ENCODE measurements at regions not wholly inside any gene's neighbourhood (a gene's known extent, or its start where the extent isn't known, plus 50 kb on each side); places are given as distances from the start of the nearest gene placed in this dataset.

DNA sequence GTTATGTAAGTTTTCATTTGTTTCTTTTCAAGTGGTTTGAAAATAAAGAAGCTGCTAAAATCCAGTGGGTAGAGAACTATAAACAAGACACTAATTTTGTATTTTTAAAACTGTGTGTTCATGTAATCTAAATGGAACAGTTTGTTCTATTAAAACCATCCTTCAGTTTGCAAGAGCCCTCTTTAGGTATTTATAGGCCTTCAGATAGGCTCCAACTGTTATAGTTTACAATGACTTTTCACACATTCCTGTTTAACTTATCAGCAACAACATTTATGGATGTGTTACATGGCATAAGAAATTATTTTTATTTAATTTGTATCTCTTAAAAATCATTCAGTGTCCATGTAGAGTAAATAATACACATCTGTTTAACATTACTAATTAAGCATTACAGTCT, 126.7 kb upstream of the SLCO6A1 start:
- H3K79me2 ChIP-seq (ENCODE audit: insufficient read depth) = no peaks in the 10 kb centered on the region
- no peaks in the 10 kb centered on the region for H4K20me1 ChIP-seq (ENCODE audit: insufficient read depth)
- TF ChIP-seq EZH2phosphoT487 (IDR thresholded peaks at IDR 0.05; ENCODE audit: insufficient read depth, low read depth) (no peak), EZH2 (IDR thresholded peaks at IDR 0.05; ENCODE audit: insufficient read depth, poor library complexity, severe bottlenecking) (no peak)
- H3K27me3 ChIP-seq (replicated peaks; ENCODE audit: insufficient read depth) = no peaks in the 10 kb centered on the region
- H3K9me3 ChIP-seq (ENCODE audit: low read depth) = no peaks in the 10 kb centered on the region
- H3K4me3 ChIP-seq = no peak overlapping the region
- H2AFZ ChIP-seq = no peak overlapping the region
- H3F3A ChIP-seq (ENCODE audit: insufficient read depth) = peaks cover 19% of the 10 kb centered on the region
- DNase-seq = no peak
- no peaks in the 10 kb centered on the region for H3K36me3 ChIP-seq (ENCODE audit: low read depth)
- in situ Hi-C loops (cut with MboI) = no loop called here
- no peak overlapping the region for H3K4me2 ChIP-seq (ENCODE audit: unreplicated experiment)
- H3K9me2 ChIP-seq (ENCODE audit: insufficient read depth) = no peaks in the 10 kb centered on the region
- H3K27ac ChIP-seq = no peak overlapping the region
- peaks cover 25% of the 10 kb centered on the region for H3K4me1 ChIP-seq (ENCODE audit: insufficient read depth)
- no peak overlapping the region for H3K9ac ChIP-seq

DNA sequence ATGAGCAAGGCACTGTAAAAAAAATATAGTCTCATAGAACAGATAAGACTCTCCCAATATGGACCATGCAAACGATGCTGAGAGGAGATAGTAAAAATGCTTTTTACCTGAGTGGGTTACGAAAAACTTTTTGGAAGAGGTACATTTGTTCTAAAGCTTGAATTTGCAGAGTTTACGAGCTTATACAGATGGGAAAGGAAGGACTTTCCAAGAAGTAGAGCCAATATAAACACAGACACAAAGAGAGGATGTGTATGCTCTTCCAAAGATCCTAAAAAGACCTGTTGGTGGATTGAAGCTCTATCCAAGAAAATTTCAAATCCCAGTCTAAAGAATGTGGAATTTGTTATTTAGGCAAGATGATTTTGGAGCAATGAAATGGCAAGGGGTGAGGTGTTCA, 127.1 kb upstream of the SLCO6A1 start:
- no peak for DNase-seq
- H3K4me3 ChIP-seq = no peak overlapping the region
- H3K9ac ChIP-seq = no peak overlapping the region
- TF ChIP-seq EZH2phosphoT487 (IDR thresholded peaks at IDR 0.05; ENCODE audit: insufficient read depth, low read depth) (no peak), EZH2 (IDR thresholded peaks at IDR 0.05; ENCODE audit: insufficient read depth, poor library complexity, severe bottlenecking) (no peak)
- in situ Hi-C loops (cut with MboI) = no loop called here
- no peaks in the 10 kb centered on the region for H3K27me3 ChIP-seq (replicated peaks; ENCODE audit: insufficient read depth)
- WGBS, 2 experiments (ENCODE audit: low coverage in 1 of 2, low lambda C conversion rate in 2 of 2, missing lambda C conversion rate in 2 of 2) = 76 to 78% methylated on average over 3 of the region's 3 CpGs
- H3K27ac ChIP-seq = no peak overlapping the region
- no peaks in the 10 kb centered on the region for H3K9me2 ChIP-seq (ENCODE audit: insufficient read depth)
- no peak overlapping the region for H2AFZ ChIP-seq
- H3K4me2 ChIP-seq (ENCODE audit: unreplicated experiment) = no peak overlapping the region
- H3K79me2 ChIP-seq (ENCODE audit: insufficient read depth) = no peaks in the 10 kb centered on the region
- H3K36me3 ChIP-seq (ENCODE audit: low read depth) = no peaks in the 10 kb centered on the region
- no peaks in the 10 kb centered on the region for H4K20me1 ChIP-seq (ENCODE audit: insufficient read depth)
- peaks cover 25% of the 10 kb centered on the region for H3K4me1 ChIP-seq (ENCODE audit: insufficient read depth)
- H3K9me3 ChIP-seq (ENCODE audit: low read depth) = no peaks in the 10 kb centered on the region
- H3F3A ChIP-seq (ENCODE audit: insufficient read depth) = peaks cover 19% of the 10 kb centered on the region

DNA sequence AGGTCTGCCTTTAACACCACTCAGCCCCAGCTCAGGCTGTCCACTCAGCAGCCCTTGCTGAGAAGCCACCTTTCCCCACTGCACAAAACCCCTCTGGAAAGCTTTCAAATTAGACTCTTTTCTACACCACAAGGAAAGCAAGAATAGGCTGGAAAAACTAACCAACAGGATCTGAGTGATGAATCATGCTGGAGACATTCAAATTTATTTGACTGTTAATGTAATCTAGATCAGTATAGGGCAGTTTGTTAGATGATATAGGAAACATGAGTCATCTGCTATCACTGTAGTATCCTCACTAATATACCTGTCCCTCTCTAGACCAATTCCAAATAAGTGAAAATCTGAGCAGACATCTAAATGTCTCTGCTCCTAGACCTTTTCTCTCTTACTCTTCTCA, 127.8 kb upstream of the PAM start:
- Histone ChIP-seq H4K20me1 (ENCODE audit: insufficient read depth) (no peaks in the 10 kb centered on the region), H3K9me2 (ENCODE audit: insufficient read depth) (no peaks in the 10 kb centered on the region), H3K4me3 (no peak overlapping the region), H3F3A (ENCODE audit: insufficient read depth) (peaks cover 19% of the 10 kb centered on the region), H2AFZ (no peak overlapping the region), H3K79me2 (ENCODE audit: insufficient read depth) (no peaks in the 10 kb centered on the region), H3K4me2 (ENCODE audit: unreplicated experiment) (peak overlapping the region; percentile 5), H3K4me1 (ENCODE audit: insufficient read depth) (peaks cover 25% of the 10 kb centered on the region), H3K36me3 (ENCODE audit: low read depth) (no peaks in the 10 kb centered on the region), H3K9ac (no peak overlapping the region), H3K27ac (no peak overlapping the region), H3K27me3 (replicated peaks; ENCODE audit: insufficient read depth) (no peaks in the 10 kb centered on the region), H3K9me3 (ENCODE audit: low read depth) (no peaks in the 10 kb centered on the region)
- DNase-seq = peak; percentile 54
- in situ Hi-C loops (cut with MboI) = no loop called here
- no peak for TF ChIP-seq EZH2 (IDR thresholded peaks at IDR 0.05; ENCODE audit: insufficient read depth, poor library complexity, severe bottlenecking)
- TF ChIP-seq EZH2phosphoT487 (IDR thresholded peaks at IDR 0.05; ENCODE audit: insufficient read depth, low read depth) = no peak

DNA sequence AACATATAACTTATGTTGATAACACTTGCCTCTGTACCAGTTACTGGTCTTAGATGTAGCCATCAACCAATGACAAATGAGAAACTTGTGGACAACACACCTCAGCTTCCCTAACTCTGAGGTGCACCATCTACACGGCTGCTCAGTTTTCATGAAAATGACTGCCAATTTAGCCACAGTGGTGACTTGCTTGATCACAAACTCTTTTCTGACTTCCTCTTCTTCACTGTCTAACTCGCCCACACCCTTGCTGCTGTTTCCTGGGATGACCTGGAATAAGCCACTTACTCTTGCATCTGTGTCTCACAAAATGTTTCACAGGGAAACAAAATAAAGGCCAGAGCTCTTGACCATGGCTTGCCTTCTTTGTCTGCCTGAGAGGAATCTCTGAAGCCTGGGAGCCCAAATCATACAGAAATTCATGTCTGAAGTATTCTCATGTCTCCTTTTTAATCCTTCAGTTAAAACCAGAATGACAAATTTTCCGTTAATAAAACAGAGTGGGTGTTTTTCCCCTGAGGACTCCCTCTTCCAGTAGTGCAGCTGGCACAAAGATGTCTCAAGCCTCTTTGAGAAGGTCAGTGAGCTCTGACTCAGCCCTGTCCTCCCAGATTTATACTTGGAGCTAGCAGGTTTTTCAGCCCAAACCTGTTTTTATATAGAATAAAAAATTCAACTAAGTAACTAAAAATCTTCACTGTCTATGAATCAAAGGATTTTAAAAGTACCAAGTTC, 126.5 kb upstream of the PAM start:
- no peak overlapping the region for H3K9ac ChIP-seq

More for the DNA sequence above, 126.5 kb upstream of the PAM start:
- Histone ChIP-seq H3K4me3 (no peak overlapping the region), H3K4me1 (ENCODE audit: insufficient read depth) (peaks cover 25% of the 10 kb centered on the region), H3K27me3 (replicated peaks; ENCODE audit: insufficient read depth) (no peaks in the 10 kb centered on the region), H3K9me3 (ENCODE audit: low read depth) (no peaks in the 10 kb centered on the region), H3K79me2 (ENCODE audit: insufficient read depth) (no peaks in the 10 kb centered on the region), H3F3A (ENCODE audit: insufficient read depth) (peaks cover 19% of the 10 kb centered on the region), H3K27ac (peak overlapping the region; percentile 69), H4K20me1 (ENCODE audit: insufficient read depth) (no peaks in the 10 kb centered on the region), H2AFZ (peak overlapping the region; percentile 15; the same call in 1 of the 2 replicates), H3K36me3 (ENCODE audit: low read depth) (no peaks in the 10 kb centered on the region), H3K4me2 (ENCODE audit: unreplicated experiment) (peak overlapping the region; percentile 5), H3K9me2 (ENCODE audit: insufficient read depth) (no peaks in the 10 kb centered on the region)
- in situ Hi-C loops (cut with MboI) = no loop called here
- TF ChIP-seq EZH2 (IDR thresholded peaks at IDR 0.05; ENCODE audit: insufficient read depth, poor library complexity, severe bottlenecking) = no peak
- TF ChIP-seq EZH2phosphoT487 (IDR thresholded peaks at IDR 0.05; ENCODE audit: insufficient read depth, low read depth) = no peak
- DNase-seq = peak; percentile 88
- 15 to 18% methylated on average over 3 of the region's 3 CpGs for whole genome bisulfite sequencing, 2 experiments (ENCODE audit: low coverage in 1 of 2, low lambda C conversion rate in 2 of 2, missing lambda C conversion rate in 2 of 2)
